ENCODE measurements at regions not wholly inside any gene's neighbourhood (a gene's known extent, or its start where the extent isn't known, plus 50 kb on each side); places are given as distances from the start of the nearest gene placed in this dataset.

- Histone ChIP-seq H3K36me3 (replicated peaks in 1 of 2; ENCODE audit: control extremely low read depth in 1 of 2, control insufficient read depth in 1 of 2, extremely low read depth in 1 of 2, insufficient read depth in 2 of 2, low read length in 1 of 2) (no peaks in the 10 kb centered on the region), H3K9me3 (ENCODE audit: control extremely low read depth in 1 of 3, control insufficient read depth in 2 of 3, insufficient read depth in 1 of 3, low read length in 2 of 3) (peaks cover 0 to 10% (median 0%) of the 10 kb centered on the region in 3 donors), H3K27ac (ENCODE audit: low read length in 2 of 2) (no peak overlapping the region), H3K4me3 (ENCODE audit: control extremely low read depth in 1 of 5, extremely low read depth in 1 of 5, insufficient read depth in 1 of 5, low read depth in 2 of 5, low read length in 4 of 5) (no peak overlapping the region), H3K27me3 (replicated peaks in 1 of 4; ENCODE audit: control extremely low read depth in 1 of 4, control insufficient read depth in 3 of 4, insufficient read depth in 4 of 4, low read length in 3 of 4) (peaks cover 0 to 3% (median 0%) of the 10 kb centered on the region in 4 experiments), H2AFZ (ENCODE audit: insufficient read depth, low read depth, low read length, poor library complexity, severe bottlenecking) (no peak overlapping the region), H3K4me1 (ENCODE audit: control insufficient read depth in 2 of 2, insufficient read depth in 2 of 2, low read length in 2 of 2) (no peaks in the 10 kb centered on the region), H3K4me2 (replicated peaks; ENCODE audit: low read depth, low read length, poor library complexity, severe bottlenecking) (no peak overlapping the region), H3K9ac (ENCODE audit: low read length) (no peak overlapping the region), H4K20me1 (ENCODE audit: control insufficient read depth, insufficient read depth, low read length, poor library complexity, severe bottlenecking) (no peaks in the 10 kb centered on the region), H3K79me2 (ENCODE audit: control insufficient read depth, insufficient read depth, low read length) (no peaks in the 10 kb centered on the region)
- Mint-ChIP-seq H3K27ac (no peak overlapping the region), H3K9me3 (ENCODE audit: insufficient read depth) (peaks cover 2% of the 10 kb centered on the region), H3K4me3 (no peak overlapping the region), H3K4me1 (no peaks in the 10 kb centered on the region), H3K27me3 (no peaks in the 10 kb centered on the region)
- POLR2A ChIA-PET, result no interaction called here
- intact Hi-C loops (cut with micrococcal nuclease), result no loop called here
- TF ChIP-seq, protein P1, sequence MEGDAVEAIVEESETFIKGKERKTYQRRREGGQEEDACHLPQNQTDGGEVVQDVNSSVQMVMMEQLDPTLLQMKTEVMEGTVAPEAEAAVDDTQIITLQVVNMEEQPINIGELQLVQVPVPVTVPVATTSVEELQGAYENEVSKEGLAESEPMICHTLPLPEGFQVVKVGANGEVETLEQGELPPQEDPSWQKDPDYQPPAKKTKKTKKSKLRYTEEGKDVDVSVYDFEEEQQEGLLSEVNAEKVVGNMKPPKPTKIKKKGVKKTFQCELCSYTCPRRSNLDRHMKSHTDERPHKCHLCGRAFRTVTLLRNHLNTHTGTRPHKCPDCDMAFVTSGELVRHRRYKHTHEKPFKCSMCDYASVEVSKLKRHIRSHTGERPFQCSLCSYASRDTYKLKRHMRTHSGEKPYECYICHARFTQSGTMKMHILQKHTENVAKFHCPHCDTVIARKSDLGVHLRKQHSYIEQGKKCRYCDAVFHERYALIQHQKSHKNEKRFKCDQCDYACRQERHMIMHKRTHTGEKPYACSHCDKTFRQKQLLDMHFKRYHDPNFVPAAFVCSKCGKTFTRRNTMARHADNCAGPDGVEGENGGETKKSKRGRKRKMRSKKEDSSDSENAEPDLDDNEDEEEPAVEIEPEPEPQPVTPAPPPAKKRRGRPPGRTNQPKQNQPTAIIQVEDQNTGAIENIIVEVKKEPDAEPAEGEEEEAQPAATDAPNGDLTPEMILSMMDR (IDR thresholded peaks at IDR 0.05), result no peak
- no peak for TF ChIP-seq EZH2 (IDR thresholded peaks at IDR 0.05; ENCODE audit: borderline replicate concordance, insufficient read depth, low read depth, low read length, poor library complexity, severe bottlenecking)
- WGBS (ENCODE audit: insufficient coverage), result 85% methylated on average over 4 of the region's 4 CpGs
- ATAC-seq (ENCODE audit: low read depth) (no peak), DNase-seq (no peak)
- CTCF ChIA-PET, result no interaction called here
Measured at GRCh38 chr21:32196001-32196400, 82.8 kb downstream of the MIS18A start.

GRCh38 chr21:32193098-32193465, 85.8 kb downstream of the MIS18A start:
- H3K27me3 ChIP-seq (replicated peaks in 1 of 4; ENCODE audit: control extremely low read depth in 1 of 4, control insufficient read depth in 3 of 4, insufficient read depth in 4 of 4, low read length in 3 of 4), result no peaks in the 10 kb centered on the region
- intact Hi-C loops (cut with micrococcal nuclease), result no loop called here
- POLR2A ChIA-PET, result no interaction called here
- Mint-ChIP-seq H3K4me1 (no peaks in the 10 kb centered on the region), H3K27me3 (peaks cover 13% of the 10 kb centered on the region), H3K9me3 (ENCODE audit: insufficient read depth) (peaks cover 2% of the 10 kb centered on the region), H3K4me3 (no peak overlapping the region), H3K27ac (no peak overlapping the region)
- H3K27ac ChIP-seq (ENCODE audit: low read length in 2 of 2), result no peak overlapping the region
- WGBS (ENCODE audit: insufficient coverage), result 64% methylated on average over 3 of the region's 7 CpGs
- peaks cover 0 to 6% (median 0%) of the 10 kb centered on the region in 3 donors for H3K9me3 ChIP-seq (ENCODE audit: control extremely low read depth in 1 of 3, control insufficient read depth in 2 of 3, insufficient read depth in 1 of 3, low read length in 2 of 3)
- no peaks in the 10 kb centered on the region for H3K36me3 ChIP-seq (replicated peaks in 1 of 2; ENCODE audit: control extremely low read depth in 1 of 2, control insufficient read depth in 1 of 2, extremely low read depth in 1 of 2, insufficient read depth in 2 of 2, low read length in 1 of 2)
- no peak overlapping the region for H3K4me2 ChIP-seq (replicated peaks; ENCODE audit: low read depth, low read length, poor library complexity, severe bottlenecking)
- TF ChIP-seq, protein P1 (IDR thresholded peaks at IDR 0.05), result no peak
- TF ChIP-seq EZH2 (IDR thresholded peaks at IDR 0.05; ENCODE audit: borderline replicate concordance, insufficient read depth, low read depth, low read length, poor library complexity, severe bottlenecking), result no peak
- H4K20me1 ChIP-seq (ENCODE audit: control insufficient read depth, insufficient read depth, low read length, poor library complexity, severe bottlenecking), result no peaks in the 10 kb centered on the region
- no peak overlapping the region for H2AFZ ChIP-seq (ENCODE audit: insufficient read depth, low read depth, low read length, poor library complexity, severe bottlenecking)
- H3K4me1 ChIP-seq (ENCODE audit: control insufficient read depth in 2 of 2, insufficient read depth in 2 of 2, low read length in 2 of 2), result no peaks in the 10 kb centered on the region
- DNase-seq (no peak), ATAC-seq (ENCODE audit: low read depth) (no peak)
- no peak overlapping the region for H3K9ac ChIP-seq (ENCODE audit: low read length)
- H3K4me3 ChIP-seq (ENCODE audit: control extremely low read depth in 1 of 5, extremely low read depth in 1 of 5, insufficient read depth in 1 of 5, low read depth in 2 of 5, low read length in 4 of 5), result no peak overlapping the region
- H3K79me2 ChIP-seq (ENCODE audit: control insufficient read depth, insufficient read depth, low read length), result no peaks in the 10 kb centered on the region
- CTCF ChIA-PET, result no interaction called here
